ENCODE measurements at regions not wholly inside any gene's neighbourhood (a gene's known extent, or its start where the extent isn't known, plus 50 kb on each side); places are given as distances from the start of the nearest gene placed in this dataset.

- Mint-ChIP-seq H3K9me3 (ENCODE audit: insufficient read depth) (no peaks in the 10 kb centered on the region), H3K4me1 (no peaks in the 10 kb centered on the region), H3K27me3 (peaks cover 21% of the 10 kb centered on the region), H3K4me3 (no peak overlapping the region), H3K27ac (no peak overlapping the region)
- Histone ChIP-seq H2AFZ (ENCODE audit: insufficient read depth, low read depth, low read length, poor library complexity, severe bottlenecking) (no peak overlapping the region), H3K9me3 (ENCODE audit: control extremely low read depth in 1 of 3, control insufficient read depth in 2 of 3, insufficient read depth in 1 of 3, low read length in 2 of 3) (peaks cover 0 to 1% (median 0%) of the 10 kb centered on the region in 3 donors), H3K27ac (ENCODE audit: low read length in 2 of 2) (no peak overlapping the region), H3K27me3 (replicated peaks in 1 of 4; ENCODE audit: control extremely low read depth in 1 of 4, control insufficient read depth in 3 of 4, insufficient read depth in 4 of 4, low read length in 3 of 4) (peaks cover 0 to 5% (median 1%) of the 10 kb centered on the region in 4 experiments), H3K4me2 (replicated peaks; ENCODE audit: low read depth, low read length, poor library complexity, severe bottlenecking) (no peak overlapping the region), H3K79me2 (ENCODE audit: control insufficient read depth, insufficient read depth, low read length) (no peaks in the 10 kb centered on the region), H3K4me1 (ENCODE audit: control insufficient read depth in 2 of 2, insufficient read depth in 2 of 2, low read length in 2 of 2) (no peaks in the 10 kb centered on the region), H3K9ac (ENCODE audit: low read length) (no peak overlapping the region), H3K36me3 (replicated peaks in 1 of 2; ENCODE audit: control extremely low read depth in 1 of 2, control insufficient read depth in 1 of 2, extremely low read depth in 1 of 2, insufficient read depth in 2 of 2, low read length in 1 of 2) (no peaks in the 10 kb centered on the region), H4K20me1 (ENCODE audit: control insufficient read depth, insufficient read depth, low read length, poor library complexity, severe bottlenecking) (no peaks in the 10 kb centered on the region), H3K4me3 (ENCODE audit: control extremely low read depth in 1 of 5, extremely low read depth in 1 of 5, insufficient read depth in 1 of 5, low read depth in 2 of 5, low read length in 4 of 5) (no peak overlapping the region)
- POLR2A ChIA-PET, result no interaction called here
- intact Hi-C loops (cut with micrococcal nuclease), result no loop called here
- CTCF ChIA-PET, result no interaction called here
- WGBS (ENCODE audit: insufficient coverage), result 50% methylated on average over 1 of the region's 3 CpGs
- TF ChIP-seq EZH2 (IDR thresholded peaks at IDR 0.05; ENCODE audit: borderline replicate concordance, insufficient read depth, low read depth, low read length, poor library complexity, severe bottlenecking) (no peak), CTCF (IDR thresholded peaks at IDR 0.05) (no peak)
- ATAC-seq (ENCODE audit: low read depth) (no peak), DNase-seq (no peak)
These were observed 270.6 kb downstream of the RCHY1 start for GRCh38 chr4:75243570-75243969.

GRCh38 chr4:75235359-75235951 lies 278.7 kb downstream of the RCHY1 start:
- peaks cover 10 to 12% of the 10 kb centered on the region in 2 donors for H3K4me1 ChIP-seq (ENCODE audit: control insufficient read depth in 2 of 2, insufficient read depth in 2 of 2, low read length in 2 of 2)
- TF ChIP-seq EZH2 (IDR thresholded peaks at IDR 0.05; ENCODE audit: borderline replicate concordance, insufficient read depth, low read depth, low read length, poor library complexity, severe bottlenecking), result no peak
- TF ChIP-seq CTCF (IDR thresholded peaks at IDR 0.05), result no peak
- no peaks in the 10 kb centered on the region for H3K36me3 ChIP-seq (replicated peaks in 1 of 2; ENCODE audit: control extremely low read depth in 1 of 2, control insufficient read depth in 1 of 2, extremely low read depth in 1 of 2, insufficient read depth in 2 of 2, low read length in 1 of 2)
- ATAC-seq (ENCODE audit: low read depth) (no peak), DNase-seq (peak; percentile 29)
- POLR2A ChIA-PET, result no interaction called here
- peaks cover 0 to 1% (median 0%) of the 10 kb centered on the region in 3 donors for H3K9me3 ChIP-seq (ENCODE audit: control extremely low read depth in 1 of 3, control insufficient read depth in 2 of 3, insufficient read depth in 1 of 3, low read length in 2 of 3)
- H2AFZ ChIP-seq (ENCODE audit: insufficient read depth, low read depth, low read length, poor library complexity, severe bottlenecking), result no peak overlapping the region
- peak overlapping the region; percentile 24 for H3K4me2 ChIP-seq (replicated peaks; ENCODE audit: low read depth, low read length, poor library complexity, severe bottlenecking)
- peaks cover 0 to 6% (median 0%) of the 10 kb centered on the region in 4 experiments for H3K27me3 ChIP-seq (replicated peaks in 1 of 4; ENCODE audit: control extremely low read depth in 1 of 4, control insufficient read depth in 3 of 4, insufficient read depth in 4 of 4, low read length in 3 of 4)
- CTCF ChIA-PET, result no interaction called here
- Mint-ChIP-seq H3K4me1 (peaks cover 19% of the 10 kb centered on the region), H3K27me3 (peaks cover 27% of the 10 kb centered on the region), H3K4me3 (peak overlapping the region; percentile 29), H3K9me3 (ENCODE audit: insufficient read depth) (no peaks in the 10 kb centered on the region), H3K27ac (no peak overlapping the region)
- H3K27ac ChIP-seq (ENCODE audit: low read length in 2 of 2), result no peak overlapping the region
- H3K79me2 ChIP-seq (ENCODE audit: control insufficient read depth, insufficient read depth, low read length), result no peaks in the 10 kb centered on the region
- H3K9ac ChIP-seq (ENCODE audit: low read length), result no peak overlapping the region
- H3K4me3 ChIP-seq (ENCODE audit: control extremely low read depth in 1 of 5, extremely low read depth in 1 of 5, insufficient read depth in 1 of 5, low read depth in 2 of 5, low read length in 4 of 5), result no peak overlapping the region
- intact Hi-C loops (cut with micrococcal nuclease), result no loop called here
- no peaks in the 10 kb centered on the region for H4K20me1 ChIP-seq (ENCODE audit: control insufficient read depth, insufficient read depth, low read length, poor library complexity, severe bottlenecking)
